ENCODE measurements at regions not wholly inside any gene's neighbourhood (a gene's known extent, or its start where the extent isn't known, plus 50 kb on each side); places are given as distances from the start of the nearest gene placed in this dataset.

DNA sequence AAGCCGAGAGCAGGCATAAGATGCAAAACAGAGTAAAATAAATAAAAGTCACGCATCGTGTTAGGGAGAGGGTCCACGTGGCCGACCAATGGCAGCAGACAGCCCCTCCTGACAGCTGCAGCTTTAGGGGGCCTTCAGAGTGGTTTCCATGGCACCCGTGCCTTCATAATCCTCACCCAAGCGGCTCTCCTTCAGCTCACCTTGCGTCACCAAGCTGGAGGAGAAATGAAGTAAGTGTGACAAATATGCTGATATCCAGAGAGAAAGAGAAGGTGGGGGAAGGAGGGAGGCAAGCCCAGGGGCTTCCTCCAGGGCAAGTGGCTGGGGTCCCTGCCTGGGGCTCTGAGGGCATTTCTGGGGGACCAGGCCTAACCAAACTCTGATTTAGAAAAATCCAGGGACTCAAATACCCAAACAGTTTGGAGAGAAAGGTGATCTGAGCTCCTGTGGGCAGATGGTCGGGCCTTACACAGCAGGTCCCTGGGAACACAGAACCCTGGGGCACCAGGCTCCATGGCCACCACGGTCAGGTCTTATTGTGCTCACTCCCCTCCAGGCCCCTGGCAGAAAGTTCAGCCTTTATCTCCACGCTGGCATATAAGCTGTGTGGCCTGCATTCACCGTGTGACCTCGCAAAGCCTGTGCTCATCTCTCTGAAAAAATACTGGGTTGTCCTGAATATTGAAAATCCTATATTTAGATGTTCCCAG is 80.7 kb upstream of the TNRC6C start:
- ATAC-seq (ENCODE audit: low read depth) (no peak), DNase-seq (no peak)
- Mint-ChIP-seq H3K27me3 (peaks cover 2% of the 10 kb centered on the region), H3K27ac (peak overlapping the region; percentile 27), H3K36me3 (peaks cover 14% of the 10 kb centered on the region), H3K4me3 (no peak overlapping the region), H3K4me1 (peaks cover 36% of the 10 kb centered on the region), H3K9me3 (peaks cover 17% of the 10 kb centered on the region)
- POLR2A ChIA-PET = interaction anchor here (0.7 to 1.0 kb wide), 3 partner anchors 8 to 81 kb away, joined by 3 to 7 read pairs (median 4); partner anchors contain the start of gene TNRC6C

- ATAC-seq (ENCODE audit: low read depth) (no peak), DNase-seq (no peak)
- no peak overlapping the region for H3K4me3 Mint-ChIP-seq
- POLR2A ChIA-PET = interaction anchor here (0.6 kb wide), 1 partner anchor 14 kb away, joined by 3 read pairs; no protein-coding TSS in a partner anchor
- peaks cover 10% of the 10 kb centered on the region for H3K36me3 Mint-ChIP-seq
- H3K27ac Mint-ChIP-seq = peak overlapping the region; percentile 18
- H3K27me3 Mint-ChIP-seq = no peaks in the 10 kb centered on the region
- peaks cover 14% of the 10 kb centered on the region for H3K9me3 Mint-ChIP-seq
- H3K4me1 Mint-ChIP-seq = peaks cover 33% of the 10 kb centered on the region
Observed at GRCh38 chr17:77879226-77879895, 79.1 kb upstream of the TNRC6C start.

DNA sequence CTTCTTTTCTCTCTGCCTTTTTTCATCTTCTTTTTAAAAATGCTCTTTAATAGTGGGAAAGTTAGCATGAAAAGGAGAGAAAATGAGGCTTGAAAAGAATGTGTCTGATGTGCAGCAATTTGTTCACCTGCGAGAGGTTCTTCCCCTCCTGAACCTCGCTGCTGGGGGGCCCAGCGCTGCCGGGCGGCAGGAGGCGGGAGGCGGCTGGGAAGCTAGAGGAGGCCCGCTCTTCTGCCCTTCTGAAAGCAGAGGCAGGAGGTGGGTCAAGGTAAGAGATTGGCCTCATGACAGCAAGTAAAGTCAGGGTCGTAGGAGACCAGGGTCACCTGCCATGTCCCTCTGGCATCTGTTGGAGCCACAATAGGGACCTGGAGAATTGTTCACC is 78.6 kb upstream of the TNRC6C start:
- H3K36me3 Mint-ChIP-seq = peaks cover 8% of the 10 kb centered on the region
- no peaks in the 10 kb centered on the region for H3K27me3 Mint-ChIP-seq
- peak overlapping the region; percentile 18 for H3K27ac Mint-ChIP-seq
- peaks cover 12% of the 10 kb centered on the region for H3K9me3 Mint-ChIP-seq
- POLR2A ChIA-PET = interaction anchor here (3.2 to 3.6 kb wide), 2 partner anchors 36 to 78 kb away, joined by 21 to 57 read pairs; partner anchors contain the start of gene TNRC6C
- ATAC-seq (ENCODE audit: low read depth) (no peak), DNase-seq (no peak)
- H3K4me1 Mint-ChIP-seq = peaks cover 33% of the 10 kb centered on the region
- H3K4me3 Mint-ChIP-seq = no peak overlapping the region

DNA sequence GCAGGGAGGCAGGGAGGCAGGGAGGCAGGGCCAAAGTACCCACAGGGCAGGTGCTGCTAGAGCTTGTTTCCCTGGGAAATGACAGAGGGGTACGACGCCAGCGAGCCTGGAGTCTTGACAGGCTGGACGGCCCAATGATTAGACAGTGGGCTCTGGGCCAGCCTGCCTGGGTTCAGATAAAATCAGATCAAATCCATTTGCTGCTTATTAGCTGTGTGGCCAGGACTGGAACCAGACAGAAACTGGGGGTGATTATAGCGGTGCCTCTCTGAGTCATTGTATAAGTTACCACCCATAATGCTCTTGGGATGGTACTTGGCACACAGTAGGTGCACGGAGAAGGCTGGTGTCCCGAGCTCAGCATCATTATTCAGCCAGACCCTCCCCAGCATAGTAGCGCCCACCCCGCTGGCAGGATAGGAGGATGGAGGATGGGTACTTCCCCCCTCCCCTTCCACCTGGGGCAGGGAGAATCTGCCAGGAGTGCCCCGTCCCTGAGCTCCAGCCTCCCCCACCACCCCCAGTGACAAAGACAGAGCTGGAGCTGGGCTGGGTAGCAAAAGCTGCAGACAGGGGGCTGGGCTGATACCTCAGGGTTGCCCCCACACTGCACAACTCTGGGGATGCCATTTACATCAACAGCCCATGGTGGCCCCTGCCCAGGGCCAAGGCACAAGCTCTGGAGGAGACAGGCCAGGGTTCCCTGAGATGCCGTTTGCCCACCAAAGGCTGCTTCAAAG is 77.6 kb upstream of the TNRC6C start:
- POLR2A ChIA-PET = interaction anchor here (0.8 to 3.6 kb wide), 9 partner anchors 8 to 436 kb away, joined by 3 to 57 read pairs (median 5); partner anchors contain the start of gene TNRC6C
- Mint-ChIP-seq H3K4me3 (peak overlapping the region; percentile 87), H3K9me3 (peaks cover 5% of the 10 kb centered on the region), H3K36me3 (peaks cover 4% of the 10 kb centered on the region), H3K4me1 (peaks cover 35% of the 10 kb centered on the region), H3K27ac (peak overlapping the region; percentile 99), H3K27me3 (peaks cover 2% of the 10 kb centered on the region)
- ATAC-seq (ENCODE audit: low read depth) = no peak
- peak; percentile 39 for DNase-seq

- peaks cover 2% of the 10 kb centered on the region for H3K9me3 Mint-ChIP-seq
- ATAC-seq (ENCODE audit: low read depth) (peak; percentile 74), DNase-seq (peak; percentile 82)
- H3K27ac Mint-ChIP-seq = peak overlapping the region; percentile 99
- peaks cover 5% of the 10 kb centered on the region for H3K27me3 Mint-ChIP-seq
- H3K36me3 Mint-ChIP-seq = peaks cover 1% of the 10 kb centered on the region
- peaks cover 38% of the 10 kb centered on the region for H3K4me1 Mint-ChIP-seq
- POLR2A ChIA-PET = interaction anchor here (0.7 to 3.6 kb wide), 10 partner anchors 9 to 436 kb away, joined by 3 to 57 read pairs (median 4); partner anchors contain the start of gene TNRC6C
- peak overlapping the region; percentile 87 for H3K4me3 Mint-ChIP-seq
Observed at GRCh38 chr17:77881545-77881944, 77.0 kb upstream of the TNRC6C start.

DNA sequence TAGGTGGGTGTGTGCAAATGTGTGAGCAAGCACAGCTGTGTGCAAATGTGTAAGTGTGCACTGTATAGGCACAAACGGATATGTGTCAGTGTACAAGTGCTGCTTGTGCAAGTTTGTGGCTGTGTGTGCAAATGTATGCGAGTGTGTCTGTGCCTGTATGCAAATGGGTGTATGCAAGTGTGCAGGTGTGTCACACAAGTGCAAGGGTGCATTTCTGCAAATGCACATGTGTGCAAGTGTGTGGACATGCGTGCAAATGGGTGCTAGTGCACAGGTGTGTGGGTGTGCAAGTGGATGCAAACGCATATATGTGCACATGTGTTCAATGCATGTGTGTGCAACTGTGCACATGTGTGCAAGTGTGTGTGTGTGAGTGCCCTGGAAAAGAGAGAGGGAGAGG is 76.5 kb upstream of the TNRC6C start:
- Mint-ChIP-seq H3K27ac (peak overlapping the region; percentile 99), H3K9me3 (peaks cover 2% of the 10 kb centered on the region), H3K27me3 (peaks cover 8% of the 10 kb centered on the region), H3K4me3 (peak overlapping the region; percentile 87), H3K4me1 (peaks cover 36% of the 10 kb centered on the region), H3K36me3 (peaks cover 1% of the 10 kb centered on the region)
- POLR2A ChIA-PET = interaction anchor here (0.5 to 3.6 kb wide), 13 partner anchors 9 to 898 kb away, joined by 3 to 57 read pairs (median 4); partner anchors contain the start of gene TNRC6C
- ATAC-seq (ENCODE audit: low read depth) = no peak
- DNase-seq = peak; percentile 56

GRCh38 chr17:77882481-77883212 is 75.9 kb upstream of the TNRC6C start:
- POLR2A ChIA-PET = interaction anchor here (0.5 to 3.6 kb wide), 6 partner anchors 12 to 898 kb away, joined by 3 to 57 read pairs (median 4); partner anchors contain the start of gene TNRC6C
- Mint-ChIP-seq H3K27me3 (peaks cover 12% of the 10 kb centered on the region), H3K36me3 (peaks cover 1% of the 10 kb centered on the region), H3K9me3 (peaks cover 2% of the 10 kb centered on the region), H3K27ac (peak overlapping the region; percentile 99), H3K4me3 (peak overlapping the region; percentile 87), H3K4me1 (peaks cover 40% of the 10 kb centered on the region)
- ATAC-seq (ENCODE audit: low read depth) = peak; percentile 79
- DNase-seq = peak; percentile 81

DNA sequence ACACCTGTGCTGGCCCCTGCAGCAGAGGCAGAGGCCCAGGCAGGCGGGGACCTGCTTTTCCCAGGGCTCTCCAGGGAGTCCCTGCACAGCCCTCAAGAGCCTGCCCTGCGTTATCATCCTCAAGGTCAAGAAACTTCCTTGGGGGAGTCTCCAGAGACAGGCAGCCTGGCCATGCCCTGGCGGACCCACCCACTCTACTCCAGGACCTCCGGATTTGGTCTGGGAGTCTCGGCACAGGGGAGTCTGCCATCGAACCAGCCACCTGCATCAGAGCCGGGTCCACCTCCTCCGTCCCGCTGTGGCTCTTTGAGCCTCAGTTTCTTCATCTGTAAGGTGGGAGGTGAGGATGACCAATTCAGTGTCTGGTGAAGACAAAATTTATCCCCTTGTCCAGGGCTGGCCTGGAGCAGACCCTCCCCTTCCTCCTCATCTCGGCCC is 75.3 kb upstream of the TNRC6C start:
- no peak for DNase-seq
- peak overlapping the region; percentile 99 for H3K27ac Mint-ChIP-seq
- peaks cover 45% of the 10 kb centered on the region for H3K4me1 Mint-ChIP-seq
- peaks cover 2% of the 10 kb centered on the region for H3K9me3 Mint-ChIP-seq
- POLR2A ChIA-PET = interaction anchor here (3.2 to 3.6 kb wide), 2 partner anchors 39 to 75 kb away, joined by 21 to 57 read pairs; partner anchors contain the start of gene TNRC6C
- ATAC-seq (ENCODE audit: low read depth) = no peak
- H3K4me3 Mint-ChIP-seq = no peak overlapping the region
- peaks cover 1% of the 10 kb centered on the region for H3K36me3 Mint-ChIP-seq
- H3K27me3 Mint-ChIP-seq = peaks cover 15% of the 10 kb centered on the region

GRCh38 chr17:77884019-77884418 is 74.5 kb upstream of the TNRC6C start:
- Mint-ChIP-seq H3K27me3 (peaks cover 21% of the 10 kb centered on the region), H3K4me3 (peak overlapping the region; percentile 42), H3K27ac (peak overlapping the region; percentile 87), H3K36me3 (peaks cover 1% of the 10 kb centered on the region), H3K4me1 (peaks cover 47% of the 10 kb centered on the region), H3K9me3 (no peaks in the 10 kb centered on the region)
- DNase-seq (no peak), ATAC-seq (ENCODE audit: low read depth) (no peak)
- POLR2A ChIA-PET = interaction anchor here (1.0 to 1.8 kb wide), 3 partner anchors 12 to 76 kb away, joined by 3 to 6 read pairs (median 3); partner anchors contain the start of gene TNRC6C

DNA sequence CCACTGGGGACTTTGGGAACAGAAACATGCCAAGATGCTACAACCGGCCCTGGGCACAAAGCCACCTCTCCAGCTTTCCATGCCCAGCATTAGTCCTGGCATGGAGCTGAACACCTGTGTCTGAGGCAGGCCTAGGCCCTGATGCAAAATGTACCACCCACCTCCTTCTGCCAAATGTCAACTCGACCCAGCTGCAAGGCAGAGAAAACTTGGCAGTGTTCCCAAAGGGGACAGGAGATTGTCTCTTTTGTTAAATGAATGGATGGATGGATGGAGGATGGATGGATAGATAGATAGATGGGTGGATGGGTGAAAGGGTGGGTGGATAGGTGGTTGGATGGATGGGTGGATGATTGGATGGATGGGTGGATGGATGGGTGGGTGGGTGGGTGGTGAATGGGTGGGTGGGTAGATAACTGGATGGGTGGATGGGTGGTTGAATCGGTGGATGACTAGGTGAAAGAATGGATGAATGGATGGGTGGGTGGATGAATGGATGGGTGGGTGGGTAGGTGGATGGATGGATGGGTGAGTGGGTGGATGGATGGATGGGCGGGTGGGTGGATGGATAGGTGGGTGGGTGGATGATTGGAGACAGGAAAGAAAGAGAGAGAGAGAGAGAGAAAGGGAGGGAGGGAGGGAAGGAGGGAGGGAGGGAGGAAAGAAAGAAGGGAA is 73.4 kb upstream of the TNRC6C start:
- ATAC-seq (ENCODE audit: low read depth) (no peak), DNase-seq (no peak)
- H3K36me3 Mint-ChIP-seq = peaks cover 1% of the 10 kb centered on the region
- H3K4me1 Mint-ChIP-seq = peaks cover 46% of the 10 kb centered on the region
- POLR2A ChIA-PET = interaction anchor here (0.8 to 1.8 kb wide), 4 partner anchors 13 to 101 kb away, joined by 3 to 6 read pairs (median 3); partner anchors contain the start of gene TNRC6C
- no peaks in the 10 kb centered on the region for H3K9me3 Mint-ChIP-seq
- peaks cover 25% of the 10 kb centered on the region for H3K27me3 Mint-ChIP-seq
- H3K4me3 Mint-ChIP-seq = no peak overlapping the region
- H3K27ac Mint-ChIP-seq = peak overlapping the region; percentile 58

- H3K27ac Mint-ChIP-seq = no peak overlapping the region
Observed at GRCh38 chr17:77885678-77886386, 72.7 kb upstream of the TNRC6C start.

More at GRCh38 chr17:77885678-77886386, 72.7 kb upstream of the TNRC6C start:
- ATAC-seq (ENCODE audit: low read depth) = no peak
- Mint-ChIP-seq H3K27me3 (peaks cover 25% of the 10 kb centered on the region), H3K4me1 (peaks cover 40% of the 10 kb centered on the region), H3K4me3 (no peak overlapping the region), H3K9me3 (no peaks in the 10 kb centered on the region), H3K36me3 (peaks cover 1% of the 10 kb centered on the region)
- POLR2A ChIA-PET = interaction anchor here (4.5 kb wide), 1 partner anchor 72 kb away, joined by 28 read pairs; the partner anchor contains the start of gene TNRC6C
- no peak for DNase-seq

All from activated naive CD8-positive, alpha-beta T cell treated with anti-CD3 and anti-CD28 coated beads, Interleukin-2, amount 10 ng/mL, durations not matched to agents 7 days and 5 days (primary cell).